Sigmoid colon (tissue), 6 donors: ENCODE measurements at regions not wholly inside any gene's neighbourhood (a gene's known extent, or its start where the extent isn't known, plus 50 kb on each side); places are given as distances from the start of the nearest gene placed in this dataset.

Experiments used
- DNase-seq: peaks from one replicate; pipeline ENCODE4 v3.0.0-alpha.2; 2019
- H3K27ac ChIP-seq, 4 donors: fragments of 200-600 bp; sonication (generic); one replicate each; pipeline ENCODE4 v1.5.1; 2016 to 2019; ENCODE audit warnings: mild to moderate bottlenecking in 1 of 4
- H3K27me3 ChIP-seq, 3 donors: fragments of 200-600 bp; sonication (generic); one replicate each; pipeline ENCODE4 v1.5.1; 2019; ENCODE audit warnings: mild to moderate bottlenecking in 1 of 3
- H3K36me3 ChIP-seq, 4 donors: fragments of 200-600 bp; sonication (generic); one replicate each; pipeline ENCODE4 v1.5.1; 2016 to 2019
- H3K4me1 ChIP-seq, 4 donors: fragments of 200-600 bp; sonication (generic); one replicate each; pipeline ENCODE4 v1.5.1; 2017 to 2019
- H3K4me3 ChIP-seq, 4 donors: fragments of 200-600 bp; sonication (generic); one replicate each; pipeline ENCODE4 v1.5.1; 2017 to 2019; ENCODE audit warnings: mild to moderate bottlenecking in 2 of 4, moderate library complexity in 1 of 4
- H3K9me3 ChIP-seq, 4 donors: fragments of 200-600 bp in 3 of 4; sonication (generic) in 3 of 4; one replicate each; pipeline versions ENCODE4 v1.5.1 to v1.6.1; 2013 to 2019
- EP300 ChIP-seq, 4 donors: sonication (generic); formaldehyde crosslinking; IDR thresholded peaks; one replicate each; pipeline ENCODE4 v1.6.1; 2017; ENCODE audit warnings: antibody characterized with exemption in 4 of 4
- POLR2A ChIP-seq, 2 donors: fragments of 450-650 bp; IDR thresholded peaks; one replicate each; pipeline ENCODE4 v1.6.1; 2016; ENCODE audit warnings: antibody characterized with exemption in 2 of 2, mild to moderate bottlenecking in 2 of 2, moderate library complexity in 2 of 2
- POLR2AphosphoS5 ChIP-seq, 4 donors: sonication (generic); formaldehyde crosslinking; IDR thresholded peaks; one replicate each; pipeline ENCODE4 v1.6.1; 2017; ENCODE audit warnings: antibody characterized with exemption in 4 of 4
- WGBS, 2 donors: extraction: QIAGEN DNeasy Blood & Tissue Kit; methylation state at CpG; one replicate each; pipeline ENCODE4 v1.1.7; 2013; 5-methylcytosine and 5-hydroxymethylcytosine counted together
- intact Hi-C: fragments of 100-400 bp; cut with DNase I; formaldehyde crosslinking; loops from one replicate; pipeline ENCODE4 v1.15.1; 2023
- TF ChIP-seq, protein P1 (sequence below), 4 experiments: fragments of 450-650 bp in 3 of 4; fragments of 200-600 bp in 1 of 4; IDR thresholded peaks; one replicate each; pipeline ENCODE4 v1.5.1; 2016 to 2019; ENCODE audit warnings: antibody characterized with exemption in 4 of 4, mild to moderate bottlenecking in 3 of 4, moderate library complexity in 2 of 4
- donor health status: healthy with polysubstance abuse.
- donor health status: healthy.

DNA sequence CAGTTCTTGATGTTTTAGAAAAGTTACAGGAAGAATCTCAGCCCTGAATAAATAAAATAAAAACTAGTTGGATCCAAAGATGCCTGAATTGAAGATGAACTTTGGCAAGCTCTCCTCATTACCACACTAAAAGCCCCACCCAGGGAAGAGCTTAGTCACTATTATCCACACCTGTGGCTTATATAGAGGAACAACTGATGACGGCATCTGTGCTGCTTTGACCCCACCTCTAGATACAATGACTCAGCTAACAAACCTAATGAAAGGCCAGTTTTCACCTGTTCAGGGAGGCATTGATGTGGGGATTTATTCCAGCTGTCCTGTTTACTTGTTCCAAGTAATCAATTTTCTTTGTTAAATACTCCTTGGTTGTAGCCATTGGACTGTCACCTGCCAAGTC lies 604.7 kb upstream of the EPHA6 start:
- Histone ChIP-seq H3K27ac (no peak overlapping the region), H3K4me3 (no peak overlapping the region), H3K4me1 (no peaks in the 10 kb centered on the region), H3K36me3 (no peaks in the 10 kb centered on the region), H3K9me3 (no peaks in the 10 kb centered on the region), H3K27me3 (no peaks in the 10 kb centered on the region)
- TF ChIP-seq POLR2A (IDR thresholded peaks at IDR 0.05) (no peak), EP300 (IDR thresholded peaks at IDR 0.05) (no peak), POLR2AphosphoS5 (IDR thresholded peaks at IDR 0.05) (no peak)
- TF ChIP-seq, protein P1, sequence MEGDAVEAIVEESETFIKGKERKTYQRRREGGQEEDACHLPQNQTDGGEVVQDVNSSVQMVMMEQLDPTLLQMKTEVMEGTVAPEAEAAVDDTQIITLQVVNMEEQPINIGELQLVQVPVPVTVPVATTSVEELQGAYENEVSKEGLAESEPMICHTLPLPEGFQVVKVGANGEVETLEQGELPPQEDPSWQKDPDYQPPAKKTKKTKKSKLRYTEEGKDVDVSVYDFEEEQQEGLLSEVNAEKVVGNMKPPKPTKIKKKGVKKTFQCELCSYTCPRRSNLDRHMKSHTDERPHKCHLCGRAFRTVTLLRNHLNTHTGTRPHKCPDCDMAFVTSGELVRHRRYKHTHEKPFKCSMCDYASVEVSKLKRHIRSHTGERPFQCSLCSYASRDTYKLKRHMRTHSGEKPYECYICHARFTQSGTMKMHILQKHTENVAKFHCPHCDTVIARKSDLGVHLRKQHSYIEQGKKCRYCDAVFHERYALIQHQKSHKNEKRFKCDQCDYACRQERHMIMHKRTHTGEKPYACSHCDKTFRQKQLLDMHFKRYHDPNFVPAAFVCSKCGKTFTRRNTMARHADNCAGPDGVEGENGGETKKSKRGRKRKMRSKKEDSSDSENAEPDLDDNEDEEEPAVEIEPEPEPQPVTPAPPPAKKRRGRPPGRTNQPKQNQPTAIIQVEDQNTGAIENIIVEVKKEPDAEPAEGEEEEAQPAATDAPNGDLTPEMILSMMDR (IDR thresholded peaks at IDR 0.05), result no peak
- DNase-seq, result no peak
- WGBS, 2 donors, result 23 to 79% methylated on average over 1 of the region's 1 CpG
- intact Hi-C loops, result no loop called here

DNA sequence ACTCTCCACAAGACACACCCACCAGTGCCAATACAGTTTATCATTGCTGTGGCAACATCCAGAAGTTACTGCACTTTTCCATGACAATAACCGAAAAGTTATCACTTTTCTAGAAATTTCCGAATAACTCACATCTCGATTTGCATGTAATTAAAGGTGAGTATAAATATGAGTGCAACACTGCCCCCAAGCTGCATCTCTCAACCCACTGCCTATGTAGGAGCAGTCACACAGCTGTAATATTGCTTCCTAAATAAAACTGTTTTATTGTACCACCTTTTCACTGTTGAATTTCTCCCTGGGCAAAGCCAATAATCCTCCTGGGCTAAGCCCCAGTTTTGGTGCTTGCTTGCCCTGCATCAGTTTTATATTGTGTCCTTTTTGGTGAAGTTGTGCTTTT lies 601.0 kb upstream of the EPHA6 start:
- no peak for TF ChIP-seq EP300 (IDR thresholded peaks at IDR 0.05)
- TF ChIP-seq POLR2A (IDR thresholded peaks at IDR 0.05), result no peak
- TF ChIP-seq, protein P1 (IDR thresholded peaks at IDR 0.05), result no peak
- TF ChIP-seq POLR2AphosphoS5 (IDR thresholded peaks at IDR 0.05), result no peak
- WGBS, 2 donors, result 92 to 93% methylated on average over 3 of the region's 3 CpGs
- Histone ChIP-seq H3K27me3 (no peaks in the 10 kb centered on the region), H3K36me3 (no peaks in the 10 kb centered on the region), H3K4me3 (no peak overlapping the region), H3K27ac (no peak overlapping the region), H3K9me3 (peaks cover 0 to 3% (median 0%) of the 10 kb centered on the region in 4 donors), H3K4me1 (no peaks in the 10 kb centered on the region)
- intact Hi-C loops, result no loop called here
- DNase-seq, result no peak

DNA sequence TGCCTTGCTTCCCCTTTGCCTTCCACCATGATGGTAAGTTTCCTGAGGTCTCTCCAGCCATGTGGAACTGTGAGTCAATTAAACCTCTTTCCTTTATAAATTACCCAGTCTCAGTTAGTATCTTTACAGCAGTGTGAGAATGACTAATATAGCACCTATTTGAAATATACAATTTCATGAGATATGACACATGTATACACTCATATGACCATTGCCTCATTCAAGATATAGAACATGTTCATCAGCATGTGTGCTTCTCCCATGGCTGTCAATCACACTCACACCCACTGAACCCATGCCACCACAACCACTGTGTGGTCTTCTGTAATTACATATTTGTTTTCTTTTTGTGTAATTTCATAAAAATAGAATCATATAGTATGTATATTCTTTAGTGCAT lies 599.5 kb upstream of the EPHA6 start:
- H3K4me3 ChIP-seq, result no peak overlapping the region
- H3K4me1 ChIP-seq, result no peaks in the 10 kb centered on the region
- no peaks in the 10 kb centered on the region for H3K27me3 ChIP-seq
- H3K9me3 ChIP-seq, result peaks cover 0 to 3% (median 0%) of the 10 kb centered on the region in 4 donors
- no peaks in the 10 kb centered on the region for H3K36me3 ChIP-seq
- H3K27ac ChIP-seq, result no peak overlapping the region
- no peak for DNase-seq
- intact Hi-C loops, result no loop called here
- TF ChIP-seq, protein P1 (IDR thresholded peaks at IDR 0.05), result no peak
- TF ChIP-seq POLR2A (IDR thresholded peaks at IDR 0.05) (no peak), EP300 (IDR thresholded peaks at IDR 0.05) (no peak), POLR2AphosphoS5 (IDR thresholded peaks at IDR 0.05) (no peak)

DNA sequence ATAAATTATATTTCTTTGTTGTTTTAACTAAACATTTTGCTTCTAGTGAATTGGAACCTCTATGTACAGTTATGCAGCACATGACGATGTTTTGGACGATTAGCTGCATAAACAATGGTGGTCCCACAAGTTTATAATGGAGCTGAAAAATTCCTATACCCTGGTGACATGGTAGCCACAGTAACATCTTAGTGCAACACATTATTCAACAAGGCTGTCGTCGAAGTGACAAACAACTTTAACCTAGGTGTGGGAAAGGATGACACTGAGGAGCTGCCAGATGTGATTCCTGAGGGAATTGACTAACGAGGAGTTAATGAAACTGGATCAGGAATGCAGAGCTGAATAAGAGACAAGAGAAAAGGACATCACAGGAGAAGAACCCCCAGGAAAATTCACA lies 588.9 kb upstream of the EPHA6 start:
- DNase-seq, result no peak
- Histone ChIP-seq H3K4me1 (no peaks in the 10 kb centered on the region), H3K27me3 (no peaks in the 10 kb centered on the region), H3K4me3 (no peak overlapping the region), H3K9me3 (no peaks in the 10 kb centered on the region), H3K27ac (no peak overlapping the region), H3K36me3 (no peaks in the 10 kb centered on the region)
- TF ChIP-seq POLR2A (IDR thresholded peaks at IDR 0.05), result no peak
- TF ChIP-seq, protein P1 (IDR thresholded peaks at IDR 0.05), result no peak
- TF ChIP-seq EP300 (IDR thresholded peaks at IDR 0.05), result no peak
- 77 to 88% methylated on average over 5 of the region's 5 CpGs for WGBS, 2 donors
- intact Hi-C loops, result no loop called here

DNA sequence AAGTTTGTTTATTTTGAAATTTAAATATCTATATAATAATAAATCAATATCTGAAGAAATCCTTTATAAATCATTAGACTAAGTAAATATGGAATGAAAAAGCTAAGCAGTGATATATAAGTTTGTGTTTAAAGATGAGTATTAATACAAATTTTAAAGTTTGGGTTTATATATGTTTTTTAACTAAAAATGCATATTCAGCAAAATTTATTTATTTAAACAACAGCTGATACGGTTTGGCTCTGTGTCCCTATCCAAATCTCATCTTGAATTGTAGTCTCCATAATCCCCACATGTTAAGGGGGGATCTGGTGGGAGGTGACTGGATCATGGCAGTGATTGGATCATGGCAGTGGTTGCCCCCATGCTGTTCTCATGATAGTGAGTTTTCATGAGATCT lies 580.7 kb upstream of the EPHA6 start:
- no peaks in the 10 kb centered on the region for H3K4me1 ChIP-seq
- WGBS, 2 donors, result 53 to 76% methylated on average over 1 of the region's 1 CpG
- H3K27ac ChIP-seq, result no peak overlapping the region
- H3K9me3 ChIP-seq, result no peaks in the 10 kb centered on the region
- TF ChIP-seq, protein P1 (IDR thresholded peaks at IDR 0.05), result no peak
- no peak for TF ChIP-seq EP300 (IDR thresholded peaks at IDR 0.05)
- TF ChIP-seq POLR2A (IDR thresholded peaks at IDR 0.05), result no peak
- no peak for TF ChIP-seq POLR2AphosphoS5 (IDR thresholded peaks at IDR 0.05)
- H3K4me3 ChIP-seq, result no peak overlapping the region
- H3K27me3 ChIP-seq, result no peaks in the 10 kb centered on the region
- no peak for DNase-seq
- intact Hi-C loops, result no loop called here
- H3K36me3 ChIP-seq, result no peaks in the 10 kb centered on the region
